Right atrium auricular region (tissue), 2 donors: ENCODE measurements at regions not wholly inside any gene's neighbourhood (a gene's known extent, or its start where the extent isn't known, plus 50 kb on each side); places are given as distances from the start of the nearest gene placed in this dataset.

ENCODE experiments used
- DNase-seq: peaks from one replicate; pipeline ENCODE4 v3.0.0-alpha.2; 2019; ENCODE audit warnings: low spot score
- H3K27ac ChIP-seq, 2 donors: fragments of 200-600 bp; sonication (generic); 1 replicate in 1 of 2; 2 replicates in 1 of 2; pipeline ENCODE4 v1.5.1; 2016 to 2019
- H3K27me3 ChIP-seq, 2 donors: fragments of 200-600 bp; sonication (generic); one replicate each; pipeline versions ENCODE4 v1.5.1 to v1.6.0; 2017 to 2019
- H3K36me3 ChIP-seq: fragments of 200-600 bp; sonication (generic); one replicate; pipeline ENCODE4 v1.5.1; 2016
- H3K4me1 ChIP-seq, 2 donors: fragments of 200-600 bp; sonication (generic); one replicate each; pipeline versions ENCODE4 v1.5.1 to v1.6.0; 2017 to 2019
- H3K4me3 ChIP-seq, 2 donors: fragments of 200-600 bp; sonication (generic); 1 replicate in 1 of 2; 2 replicates in 1 of 2; pipeline ENCODE4 v1.5.1; 2017 to 2019; ENCODE audit warnings: mild to moderate bottlenecking in 1 of 2, moderate library complexity in 1 of 2
- H3K9me3 ChIP-seq, 2 donors: fragments of 200-600 bp; sonication (generic); one replicate each; pipeline ENCODE4 v1.5.1; 2019
- CTCF ChIP-seq, 2 donors: fragments of 200-600 bp; sonication (generic); IDR thresholded peaks; one replicate each; pipeline ENCODE4 v1.5.1; 2019; ENCODE audit warnings: antibody characterized with exemption in 2 of 2

- TF ChIP-seq CTCF (IDR thresholded peaks at IDR 0.05), result no peak
- Histone ChIP-seq H3K36me3 (no peaks in the 10 kb centered on the region), H3K4me3 (no peak overlapping the region), H3K27me3 (no peaks in the 10 kb centered on the region), H3K9me3 (no peaks in the 10 kb centered on the region), H3K27ac (no peak overlapping the region), H3K4me1 (no peaks in the 10 kb centered on the region)
- DNase-seq, result no peak
These were observed 343.6 kb downstream of the PTPRU start for GRCh38 chr1:29579821-29580425.

- DNase-seq, result no peak
- no peak for TF ChIP-seq CTCF (IDR thresholded peaks at IDR 0.05)
- H3K27me3 ChIP-seq, result no peaks in the 10 kb centered on the region
These were observed 341.2 kb downstream of the PTPRU start for GRCh38 chr1:29577512-29577911.

GRCh38 chr1:29576510-29576909 lies 340.2 kb downstream of the PTPRU start:
- H3K27ac ChIP-seq, result no peak overlapping the region
- no peaks in the 10 kb centered on the region for H3K9me3 ChIP-seq
- H3K4me3 ChIP-seq, result no peak overlapping the region
- no peak for TF ChIP-seq CTCF (IDR thresholded peaks at IDR 0.05)
- DNase-seq, result no peak
- H3K27me3 ChIP-seq, result no peaks in the 10 kb centered on the region
- no peaks in the 10 kb centered on the region for H3K4me1 ChIP-seq
- no peaks in the 10 kb centered on the region for H3K36me3 ChIP-seq

More at GRCh38 chr1:29577512-29577911, 341.2 kb downstream of the PTPRU start:
- Histone ChIP-seq H3K27ac (no peak overlapping the region), H3K4me3 (no peak overlapping the region), H3K36me3 (no peaks in the 10 kb centered on the region), H3K9me3 (no peaks in the 10 kb centered on the region), H3K4me1 (no peaks in the 10 kb centered on the region)

- no peaks in the 10 kb centered on the region for H3K36me3 ChIP-seq
- no peak overlapping the region for H3K27ac ChIP-seq
- H3K4me1 ChIP-seq, result no peaks in the 10 kb centered on the region
- no peaks in the 10 kb centered on the region for H3K9me3 ChIP-seq
- no peak for TF ChIP-seq CTCF (IDR thresholded peaks at IDR 0.05)
- H3K4me3 ChIP-seq, result no peak overlapping the region
- H3K27me3 ChIP-seq, result no peaks in the 10 kb centered on the region
- no peak for DNase-seq
These were observed 339.5 kb downstream of the PTPRU start for GRCh38 chr1:29575826-29576225.

- TF ChIP-seq CTCF (IDR thresholded peaks at IDR 0.05), result no peak
- no peak for DNase-seq
- Histone ChIP-seq H3K27me3 (no peaks in the 10 kb centered on the region), H3K36me3 (no peaks in the 10 kb centered on the region), H3K27ac (no peak overlapping the region), H3K4me1 (no peaks in the 10 kb centered on the region), H3K9me3 (no peaks in the 10 kb centered on the region), H3K4me3 (no peak overlapping the region)
These were observed 339.0 kb downstream of the PTPRU start for GRCh38 chr1:29575277-29575676.

- no peak overlapping the region for H3K4me3 ChIP-seq
- no peak for DNase-seq
- H3K27me3 ChIP-seq, result no peaks in the 10 kb centered on the region
- no peak for TF ChIP-seq CTCF (IDR thresholded peaks at IDR 0.05)
- no peaks in the 10 kb centered on the region for H3K9me3 ChIP-seq
- no peak overlapping the region for H3K27ac ChIP-seq
- H3K4me1 ChIP-seq, result no peaks in the 10 kb centered on the region
- no peaks in the 10 kb centered on the region for H3K36me3 ChIP-seq
These were observed 338.5 kb downstream of the PTPRU start for GRCh38 chr1:29574871-29575270.
